GM19025 (cell line): ENCODE measurements at regions not wholly inside any gene's neighbourhood (a gene's known extent, or its start where the extent isn't known, plus 50 kb on each side); places are given as distances from the start of the nearest gene placed in this dataset.

ENCODE experiments used
- ATAC-seq: cut with Tn5 transposase; IDR thresholded peaks from one replicate; pipeline ENCODE4 v1.9.1; 2021; ENCODE audit warnings: mild to moderate bottlenecking, low read depth, moderate library complexity; ENCODE audit not compliant: unreplicated experiment

DNA sequence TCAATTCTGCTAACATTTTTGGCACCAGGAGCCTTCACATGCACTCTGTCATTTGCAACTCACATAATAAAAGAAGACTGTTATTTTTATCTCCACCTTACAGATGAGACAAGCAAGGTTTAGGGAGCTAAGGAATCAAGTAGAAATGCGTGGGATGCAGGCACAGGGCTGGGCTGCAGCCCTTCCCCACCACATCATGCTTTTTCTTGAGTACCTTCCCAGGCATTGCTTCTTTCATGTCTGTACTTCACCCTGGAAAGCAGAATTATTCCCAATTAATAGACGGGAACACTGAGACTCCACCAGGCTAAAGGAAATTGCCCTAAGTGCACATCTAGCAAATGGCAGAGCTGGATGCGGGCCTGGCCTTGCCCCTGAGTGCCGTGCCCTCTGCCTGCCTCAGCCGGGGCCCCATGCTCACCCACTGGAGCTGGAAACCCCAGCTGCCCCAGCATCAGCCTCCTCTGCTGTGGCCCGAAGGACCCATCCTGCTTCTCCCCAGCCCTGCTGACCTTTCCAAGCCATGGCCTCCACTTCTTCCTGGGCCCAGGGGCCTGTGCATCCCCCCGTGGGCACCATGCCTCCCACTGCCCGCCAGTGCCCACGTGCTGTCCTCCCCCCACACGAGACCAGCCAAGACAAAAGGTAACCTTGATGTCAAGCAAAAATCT lies 257.5 kb downstream of the TOMM20 start:
- no peak for ATAC-seq

DNA sequence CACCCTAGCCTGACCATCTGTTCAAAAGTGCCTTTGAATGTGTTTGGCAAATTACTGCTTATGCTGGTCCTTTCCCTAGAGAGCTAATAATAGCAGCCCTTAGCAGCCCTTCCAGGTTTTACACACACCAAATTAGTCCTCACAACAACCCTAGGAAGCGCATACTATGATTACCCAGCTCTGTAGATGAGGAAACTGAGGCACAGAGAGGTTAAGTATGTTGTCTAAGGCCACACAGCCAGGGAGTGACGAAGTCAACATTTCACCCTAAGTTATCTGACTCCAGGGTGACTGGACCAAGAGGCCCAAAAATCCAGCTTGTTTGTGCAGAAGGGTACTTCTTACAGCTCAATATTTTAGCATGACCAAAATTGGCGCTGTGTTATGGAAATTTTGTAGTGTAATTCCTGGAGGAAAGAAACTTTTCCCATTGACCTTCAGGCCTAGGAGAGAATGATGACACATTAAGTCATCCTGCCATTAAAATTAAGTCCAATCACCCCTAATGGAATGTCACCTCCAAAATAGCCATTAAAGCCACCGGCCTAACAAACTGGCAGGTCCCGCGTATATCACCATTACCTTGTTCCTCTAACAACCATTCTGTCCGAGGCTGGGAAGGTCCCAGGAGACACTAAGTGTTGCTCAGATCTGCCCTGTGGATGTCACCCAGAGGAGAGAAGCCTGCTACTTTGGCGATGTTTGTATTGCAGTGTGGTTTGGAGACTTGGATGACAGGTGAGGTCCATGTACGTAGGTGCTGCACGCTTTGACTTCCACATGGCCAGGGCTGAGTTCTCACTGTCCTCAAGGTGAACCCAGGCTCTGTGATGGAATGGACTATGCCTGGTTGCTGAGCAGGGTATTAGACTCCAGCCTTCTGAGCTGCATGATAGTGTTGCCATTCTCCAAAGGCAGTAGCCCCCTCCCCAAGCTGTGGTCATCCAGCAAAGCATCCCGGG lies 258.3 kb downstream of the TOMM20 start:
- ATAC-seq: no peak

- no peak for ATAC-seq
Observed at GRCh38 chr1:234869182-234870019, 259.2 kb downstream of the TOMM20 start.

DNA sequence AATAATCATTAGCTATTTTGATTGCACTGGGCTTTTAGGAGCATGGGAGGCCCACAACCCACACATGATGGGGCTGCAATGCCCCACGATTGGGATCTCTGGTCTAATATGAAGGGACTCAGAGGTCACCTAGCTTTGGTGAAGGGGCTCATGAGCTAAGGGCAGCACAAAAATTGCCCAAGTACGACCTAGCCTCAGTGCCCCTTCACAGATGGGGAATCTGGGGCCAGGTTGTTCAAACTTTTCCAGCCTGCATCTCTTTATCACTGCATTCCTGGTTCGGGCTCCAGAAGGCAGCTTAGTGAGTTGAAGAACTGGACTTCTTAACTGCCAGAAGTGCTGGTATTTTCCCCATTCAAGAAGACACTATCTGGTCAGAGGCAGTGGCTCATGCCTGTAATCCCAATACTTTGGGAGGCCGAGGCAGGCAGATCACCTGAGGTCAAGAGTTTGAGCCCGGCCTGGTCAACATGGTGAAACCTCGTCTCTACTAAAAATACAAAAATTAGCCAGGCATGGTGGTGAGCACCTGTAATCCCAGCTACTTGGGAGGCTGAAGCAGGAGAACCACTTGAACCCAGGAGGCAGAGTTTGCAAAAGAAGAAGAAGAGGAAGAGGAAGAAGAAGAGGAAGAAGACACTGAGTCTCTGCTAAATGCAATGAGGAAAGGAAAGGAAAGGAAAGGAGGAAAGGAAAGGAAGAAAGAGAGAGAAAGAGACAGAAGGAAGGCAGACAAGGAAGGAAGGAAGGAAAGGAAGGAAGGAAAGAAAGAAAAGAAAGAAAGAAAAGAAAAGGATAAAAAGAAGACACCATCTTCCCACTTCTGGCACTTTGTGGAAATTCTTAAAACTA lies 258.5 kb upstream of the IRF2BP2 start:
- no peak for ATAC-seq

- ATAC-seq: no peak
Observed at GRCh38 chr1:234866007-234866866, 256.3 kb upstream of the IRF2BP2 start.

- no peak for ATAC-seq
Observed at GRCh38 chr1:234865171-234866006, 255.4 kb upstream of the IRF2BP2 start.

DNA sequence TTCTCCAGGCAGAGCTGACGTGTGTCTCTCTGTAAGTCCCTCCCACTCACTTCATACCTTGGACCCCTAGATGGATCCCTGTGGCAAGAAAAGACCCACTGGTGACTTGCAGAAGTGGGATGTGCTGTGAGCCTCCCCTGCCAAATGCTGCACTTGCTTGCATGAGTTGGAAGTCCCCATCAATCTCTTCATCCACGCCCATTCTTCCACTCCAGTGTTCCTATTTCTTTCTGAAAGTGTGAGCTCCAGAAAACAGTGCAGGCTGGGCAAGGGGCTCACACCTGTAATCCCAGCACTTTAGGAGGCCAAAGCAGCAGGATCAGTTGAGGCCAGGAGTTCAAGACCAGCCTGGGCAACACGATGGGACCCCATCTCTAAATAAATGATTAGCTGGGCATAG lies 254.1 kb upstream of the IRF2BP2 start:
- ATAC-seq: no peak

GRCh38 chr1:234863551-234863971 lies 253.6 kb upstream of the IRF2BP2 start:
- ATAC-seq: no peak

- ATAC-seq: no peak
Observed at GRCh38 chr1:234862944-234863515, 253.1 kb upstream of the IRF2BP2 start.

GRCh38 chr1:234862360-234862943 lies 252.5 kb upstream of the IRF2BP2 start:
- ATAC-seq: no peak

- no peak for ATAC-seq
Observed at GRCh38 chr1:234861761-234862160, 251.8 kb upstream of the IRF2BP2 start.

GRCh38 chr1:234861024-234861620 lies 251.1 kb upstream of the IRF2BP2 start:
- no peak for ATAC-seq

- ATAC-seq: no peak
Observed at GRCh38 chr1:234858722-234859121, 248.7 kb upstream of the IRF2BP2 start.

DNA sequence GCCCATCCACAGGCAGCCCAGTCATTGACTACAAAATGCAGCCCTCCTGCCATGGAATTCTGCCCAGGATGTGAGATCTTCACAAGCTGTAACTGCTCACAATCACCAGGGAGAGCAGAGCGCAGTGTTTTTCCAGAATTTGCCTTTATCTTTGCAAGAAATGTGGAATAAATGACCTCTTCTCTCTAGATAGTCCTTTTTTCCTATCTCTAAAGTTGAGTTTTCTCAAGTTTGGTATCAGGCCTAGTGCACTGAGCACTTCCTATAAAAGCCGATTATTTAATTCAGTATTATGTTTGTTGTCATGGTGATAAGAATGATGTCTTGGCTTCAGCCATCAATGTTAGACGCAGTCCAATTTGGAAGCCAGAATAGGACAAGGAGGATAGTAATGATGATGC lies 246.9 kb upstream of the IRF2BP2 start:
- no peak for ATAC-seq

DNA sequence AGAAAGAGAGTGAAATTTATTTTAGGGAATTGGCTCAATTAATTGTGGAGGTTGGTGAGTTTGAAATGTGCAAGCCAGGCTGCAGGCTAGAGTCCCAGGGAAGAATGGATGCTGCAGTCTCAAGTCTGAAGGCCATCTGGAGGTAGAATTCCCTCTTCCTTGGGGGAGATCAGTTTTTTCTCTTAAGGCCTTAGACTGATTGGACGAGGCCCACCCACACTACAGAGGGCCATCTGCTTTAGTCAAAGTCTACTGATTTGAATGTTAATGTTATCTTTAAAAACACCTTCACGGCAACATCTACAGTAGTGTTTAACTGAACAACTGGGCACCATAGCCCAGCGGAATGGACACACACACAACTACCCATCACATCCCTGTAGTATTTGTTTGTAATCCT lies 245.9 kb upstream of the IRF2BP2 start:
- ATAC-seq: no peak

DNA sequence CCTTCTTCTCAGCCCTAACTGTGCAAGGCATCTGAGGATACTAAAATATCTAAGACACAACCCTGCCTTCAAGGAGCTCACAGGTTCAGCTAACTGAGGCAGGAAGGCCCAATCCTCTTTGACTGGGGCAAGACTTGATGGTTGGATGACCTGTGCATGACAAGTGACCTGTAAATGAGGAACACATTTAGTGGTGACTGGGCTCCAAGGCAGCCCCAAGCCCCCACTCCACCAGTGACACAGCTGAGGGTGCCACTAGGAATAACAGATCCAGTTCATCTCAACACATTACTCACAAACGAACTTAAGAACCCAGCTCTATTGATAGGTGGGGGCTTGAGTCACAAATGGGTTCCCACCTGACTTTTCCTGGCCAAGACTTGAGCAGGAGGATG lies 244.7 kb upstream of the IRF2BP2 start:
- no peak for ATAC-seq
